Right kidney (tissue), 1 donor: ENCODE measurements at regions not wholly inside any gene's neighbourhood (a gene's known extent, or its start where the extent isn't known, plus 50 kb on each side); places are given as distances from the start of the nearest gene placed in this dataset.

Experiments used
- DNase-seq: peaks from one replicate; pipeline ENCODE4 v3.0.0-alpha.2; 2016

- no peak for DNase-seq
Observed at GRCh38 chr5:163362840-163363371, 74.5 kb upstream of the CCNG1 start.

DNA sequence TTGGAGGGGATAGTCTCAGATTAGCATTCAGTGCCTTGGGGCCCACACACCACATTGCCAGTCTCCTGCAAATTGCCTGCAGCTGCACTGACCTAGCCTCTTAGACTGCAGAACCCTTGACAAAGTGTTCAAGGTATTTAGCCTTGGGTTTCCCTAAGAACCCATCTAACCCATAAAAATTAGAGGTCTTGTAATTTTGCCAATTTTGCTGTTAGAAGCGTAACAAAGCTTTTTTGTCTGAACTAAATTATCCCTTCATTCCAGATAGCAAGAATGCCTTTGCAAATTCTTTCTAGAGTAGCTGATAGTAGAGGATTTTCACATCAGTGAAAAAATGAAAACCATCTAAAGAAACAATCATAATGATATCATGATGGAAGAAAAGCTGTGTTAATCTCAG is 74.0 kb upstream of the CCNG1 start:
- DNase-seq, result no peak

GRCh38 chr5:163366757-163367156 is 70.6 kb upstream of the CCNG1 start:
- no peak for DNase-seq

GRCh38 chr5:163369776-163370385 is 67.5 kb upstream of the CCNG1 start:
- DNase-seq, result no peak

- no peak for DNase-seq
Observed at GRCh38 chr5:163373436-163374084, 63.8 kb upstream of the CCNG1 start.

DNA sequence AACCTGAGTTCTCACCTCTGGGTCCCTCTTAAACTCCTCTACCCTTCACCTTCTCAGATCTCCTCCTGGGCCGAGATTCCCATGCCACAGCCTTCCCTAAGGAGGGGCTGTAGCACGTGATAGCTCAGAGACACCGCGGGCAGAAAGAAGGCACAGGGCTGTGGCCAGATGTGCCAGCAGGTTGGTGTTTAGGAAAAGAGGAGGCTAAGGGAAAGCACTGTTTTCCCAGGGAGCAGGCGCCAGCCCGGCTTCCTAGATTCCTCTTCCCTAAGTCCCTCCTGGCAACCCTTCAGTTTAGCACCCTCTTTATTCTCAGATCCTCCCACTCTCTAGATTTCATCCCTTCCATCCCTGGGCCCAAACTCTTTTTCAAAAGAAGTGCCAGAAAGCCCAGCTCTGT is 59.4 kb upstream of the CCNG1 start:
- no peak for DNase-seq

GRCh38 chr5:163379298-163380155 is 57.9 kb upstream of the CCNG1 start:
- DNase-seq, result no peak

DNA sequence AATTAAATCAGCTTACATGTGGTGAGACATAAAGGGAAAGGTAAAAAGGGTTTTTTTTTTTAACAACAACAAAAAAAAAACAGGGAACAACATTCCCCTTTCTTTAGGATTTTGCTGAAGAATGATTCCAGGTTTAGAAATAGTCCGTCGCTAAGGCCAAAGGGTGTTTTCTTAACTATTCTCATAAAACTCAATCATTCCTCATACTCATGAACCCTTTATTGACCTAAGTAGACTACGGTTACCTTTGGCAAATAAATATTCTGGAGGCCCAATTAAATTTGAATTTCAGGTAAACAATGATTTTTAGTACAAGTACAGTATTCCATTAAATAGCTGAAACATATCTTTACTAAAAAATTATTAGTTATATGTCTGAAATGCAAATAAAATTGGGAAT is 55.6 kb upstream of the CCNG1 start:
- no peak for DNase-seq

DNA sequence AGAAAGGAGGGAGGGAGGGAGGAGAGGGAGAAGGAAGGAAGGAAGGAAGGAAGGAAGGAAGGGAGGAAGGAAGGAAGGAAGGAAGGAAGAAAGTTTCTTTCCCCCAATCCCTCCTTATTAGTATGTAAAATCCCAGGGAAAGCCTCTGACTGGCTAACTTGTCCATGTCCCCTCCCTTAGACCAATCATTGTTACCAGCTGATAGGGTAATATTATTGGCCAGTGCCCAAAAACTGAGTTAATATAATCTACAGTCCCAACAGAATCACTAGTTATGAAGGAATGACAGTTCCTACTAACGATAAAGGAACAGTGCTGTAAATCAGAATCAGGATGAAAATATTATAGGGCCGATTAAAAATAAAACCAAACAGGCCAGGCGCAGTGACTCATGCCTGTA is 53.6 kb upstream of the CCNG1 start:
- DNase-seq, result no peak

DNA sequence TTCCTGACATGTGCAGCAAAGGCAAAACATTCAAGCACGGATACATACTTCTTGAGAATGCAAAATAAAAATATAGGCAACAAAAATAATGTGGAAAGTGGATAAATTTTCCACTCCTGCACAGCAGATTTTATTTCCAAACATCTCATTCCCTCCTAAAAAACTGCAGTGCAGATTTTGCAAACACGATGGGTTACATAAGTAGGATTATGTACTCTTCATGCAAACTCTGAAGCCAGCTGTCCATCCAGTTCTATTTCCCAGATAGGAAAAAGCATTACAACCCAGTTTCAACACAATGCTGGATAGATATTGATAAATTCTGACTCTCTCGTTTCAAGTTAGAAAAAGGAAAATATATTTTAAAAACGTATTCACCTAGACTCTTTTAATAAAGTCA is 52.7 kb upstream of the CCNG1 start:
- no peak for DNase-seq

DNA sequence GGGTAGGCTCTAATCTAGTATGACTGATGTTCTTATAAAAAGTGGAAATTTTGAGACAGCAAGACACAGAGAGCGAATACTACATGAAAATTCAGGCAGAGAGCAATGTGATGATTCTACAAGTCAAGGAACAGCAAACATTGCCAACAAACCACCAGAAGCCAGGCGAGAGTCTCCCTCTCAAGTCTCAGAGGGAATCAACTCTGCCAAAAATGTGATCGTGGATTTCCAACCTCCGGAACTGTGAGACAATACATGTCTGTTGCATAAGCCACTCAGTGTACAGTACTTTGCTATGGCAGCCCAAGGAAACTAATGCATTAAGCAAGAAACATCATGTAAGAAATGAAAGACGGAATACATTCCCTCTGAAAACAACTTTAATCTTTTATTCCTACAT is 52.1 kb upstream of the CCNG1 start:
- DNase-seq, result no peak

GRCh38 chr5:163385824-163386223 is 51.6 kb upstream of the CCNG1 start:
- DNase-seq, result no peak

GRCh38 chr5:163386352-163386751 is 51.0 kb upstream of the CCNG1 start:
- no peak for DNase-seq

DNA sequence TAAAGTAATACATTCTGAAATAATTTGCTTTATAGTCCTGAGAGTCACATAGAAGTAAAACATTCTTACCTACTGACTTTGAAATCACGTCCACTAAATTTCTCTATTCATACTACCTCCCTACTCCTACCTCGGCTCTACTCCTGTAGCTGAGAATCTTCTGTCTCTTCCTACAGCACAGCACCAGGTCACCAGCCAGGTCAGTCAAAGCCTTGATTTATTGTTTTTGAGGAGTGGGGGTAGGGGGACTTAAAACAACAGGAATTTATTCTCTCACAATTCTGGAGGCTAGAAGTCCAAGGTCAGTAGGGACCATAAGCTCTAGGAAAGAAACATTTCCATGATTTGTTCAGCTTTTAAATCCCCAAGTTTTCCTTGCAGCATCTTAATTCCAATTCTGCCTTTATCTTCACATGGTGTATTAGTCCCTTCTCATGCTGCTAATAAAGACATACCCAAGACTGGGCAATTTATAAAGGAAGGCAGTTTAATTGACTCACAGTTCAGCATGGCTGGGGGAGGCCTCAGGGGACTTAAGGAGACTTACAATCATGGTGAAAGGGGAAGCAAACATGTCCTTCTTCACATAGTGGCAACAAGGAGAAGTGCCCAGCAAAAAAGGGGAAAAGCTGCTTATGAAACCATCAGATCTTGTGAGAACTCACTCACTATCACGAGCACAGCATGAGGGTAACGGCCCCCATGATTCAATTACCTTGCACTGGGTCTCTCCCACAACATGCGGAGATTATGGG is 49.6 kb upstream of the CCNG1 start:
- no peak for DNase-seq
